HepG2 (cell line): ENCODE measurements at regions not wholly inside any gene's neighbourhood (a gene's known extent, or its start where the extent isn't known, plus 50 kb on each side); places are given as distances from the start of the nearest gene placed in this dataset.

Experiments used
- ATAC-seq: fragments of 200-7000 bp; cut with Tn5 transposase; 3 replicates; pipeline ENCODE4 v1.9.1; 2020; ENCODE audit warnings: mild to moderate bottlenecking, moderate library complexity
- BruUV-seq: library from RNA; stranded (reverse); fragments of 400-500 nt; replicated peaks from 2 replicates; lab custom pipeline; 2021; lab: Mats Ljungman, UMichigan
- CTCF ChIA-PET: fragments of 300-600 bp; formaldehyde crosslinking; extraction: SDS; loops from one replicate; lab custom pipeline; 2021; ENCODE audit warnings: low total read pairs, inconsistent platforms, low intra/inter-chr PET ratio; lab: Yijun Ruan, JAX
- POLR2A ChIA-PET: fragments of 350-600 bp; sonication (Branson Sonifier 250); formaldehyde crosslinking; loops from one replicate; lab custom pipeline; 2020; ENCODE audit warnings: antibody characterized with exemption, inconsistent platforms; lab: Yijun Ruan, JAX
- DNase-seq: peaks from one replicate; pipeline ENCODE4 v3.0.0-alpha.2; 2015; ENCODE audit warnings: low spot score
- FAIRE-seq: peaks from 3 replicates; lab custom pipeline; 2011; peaks lifted over from hg19 to GRCh38; lab: Jason Lieb, UNC
- H2AFZ ChIP-seq: one replicate; pipeline ENCODE4 v1.6.1; 2011; ENCODE audit warnings: low read length, inconsistent platforms
- H3K27ac ChIP-seq: fragments of 300-600 bp; 3 replicates; pipeline ENCODE4 v1.8.0; 2011; ENCODE audit warnings: mixed run types, mild to moderate bottlenecking, mixed read lengths, low read length, inconsistent platforms; ENCODE audit not compliant: insufficient read depth; ENCODE audit errors: extremely low read length
- H3K27me3 ChIP-seq, 2 experiments: fragments of 200-600 bp in 1 of 2; 2 replicates in 1 of 2; 3 replicates in 1 of 2; pipeline versions ENCODE4 v1.6.0 to v1.8.0; 2011; ENCODE audit warnings: low read length in 2 of 2, mild to moderate bottlenecking in 2 of 2, moderate library complexity in 2 of 2, inconsistent platforms in 1 of 2; ENCODE audit not compliant: insufficient read depth in 2 of 2, control insufficient read depth in 1 of 2
- H3K36me3 ChIP-seq, 2 experiments: fragments of 200-600 bp in 1 of 2; replicated peaks in 1 of 2; 2 replicates in 1 of 2; 3 replicates in 1 of 2; pipeline versions ENCODE4 v1.5.1 to v1.8.0; 2011; ENCODE audit warnings: low read length in 2 of 2, inconsistent platforms in 1 of 2; ENCODE audit not compliant: insufficient read depth in 2 of 2, control insufficient read depth in 1 of 2
- H3K4me1 ChIP-seq: 2 replicates; pipeline ENCODE4 v1.5.1; 2012; ENCODE audit warnings: low read length, inconsistent platforms; ENCODE audit not compliant: insufficient read depth
- H3K4me2 ChIP-seq: 2 replicates; pipeline ENCODE4 v1.6.0; 2011; ENCODE audit warnings: low read depth, low read length, inconsistent platforms
- H3K4me3 ChIP-seq, 3 experiments: fragments of 200-600 bp in 1 of 3; sonication (generic), shearing (Covaris generic) in 1 of 3; replicated peaks in 1 of 3; 2 replicates each; pipeline ENCODE4 v1.5.1; 2011 to 2016; ENCODE audit warnings: low read length in 3 of 3, inconsistent platforms in 2 of 3, low read depth in 2 of 3, mild to moderate bottlenecking in 2 of 3, control low read depth in 1 of 3, mixed read lengths in 1 of 3; ENCODE audit not compliant: insufficient read depth in 1 of 3
- H3K79me2 ChIP-seq: one replicate; pipeline ENCODE4 v1.6.1; 2011; ENCODE audit warnings: low read length, inconsistent platforms; ENCODE audit not compliant: insufficient read depth
- H3K9ac ChIP-seq: 2 replicates; pipeline ENCODE4 v1.6.0; 2011; ENCODE audit warnings: mild to moderate bottlenecking, low read depth, low read length, inconsistent platforms; ENCODE audit not compliant: insufficient read depth
- H3K9me3 ChIP-seq: 2 replicates; pipeline ENCODE4 v1.5.1; 2012; ENCODE audit warnings: mild to moderate bottlenecking, low read length
- H4K20me1 ChIP-seq: 2 replicates; pipeline ENCODE4 v1.6.0; 2011; ENCODE audit warnings: inconsistent platforms, mild to moderate bottlenecking, low read length, moderate library complexity; ENCODE audit not compliant: insufficient read depth
- CEBPG ChIP-seq: IDR thresholded peaks from 2 replicates; pipeline ENCODE4 v1.6.1; 2016
- ISX ChIP-seq: sonication (generic); formaldehyde crosslinking; conservative IDR thresholded peaks from 2 replicates; pipeline ENCODE4 v1.5.0; 2020; ENCODE audit warnings: missing genetic modification reagents
- MAFF ChIP-seq: IDR thresholded peaks from 2 replicates; pipeline ENCODE4 v1.6.1; 2011; ENCODE audit warnings: low read depth, low read length, improper control_type of control experiment
- MAFK ChIP-seq, 2 experiments: IDR thresholded peaks in 1 of 2; conservative IDR thresholded peaks in 1 of 2; 2 replicates each; pipeline ENCODE4 v1.6.1; 2011; ENCODE audit warnings: improper control_type of control experiment in 2 of 2, low read length in 2 of 2
- MLLT10 ChIP-seq: sonication (generic); formaldehyde crosslinking; IDR thresholded peaks from 2 replicates; pipeline ENCODE4 v1.4.0; 2020; ENCODE audit warnings: missing genetic modification reagents
- NPAS2 ChIP-seq: sonication (generic); formaldehyde crosslinking; IDR thresholded peaks from 2 replicates; pipeline ENCODE4 v1.8.0; 2022; ENCODE audit warnings: mild to moderate bottlenecking, missing genetic modification reagents, borderline replicate concordance
- POLR2G ChIP-seq: fragments of 200-400 bp; formaldehyde crosslinking; IDR thresholded peaks from 2 replicates; pipeline ENCODE4 v1.6.1; 2018; ENCODE audit warnings: mild to moderate bottlenecking, low read depth, low read length, moderate library complexity
- STAT5B ChIP-seq: sonication (generic); formaldehyde crosslinking; IDR thresholded peaks from 2 replicates; pipeline ENCODE4 v1.4.0; 2020; ENCODE audit warnings: missing genetic modification reagents
- THAP11 ChIP-seq: IDR thresholded peaks from 2 replicates; pipeline ENCODE4 v1.6.1; 2016; ENCODE audit warnings: missing biosample characterization, missing genetic modification reagents
- ZBTB7B ChIP-seq: sonication (generic); formaldehyde crosslinking; IDR thresholded peaks from 2 replicates; pipeline ENCODE4 v1.4.0; 2020; ENCODE audit warnings: missing genetic modification reagents
- ZFP1 ChIP-seq: IDR thresholded peaks from 2 replicates; pipeline ENCODE4 v1.6.1; 2016
- ZNF510 ChIP-seq: sonication (generic); formaldehyde crosslinking; IDR thresholded peaks from 2 replicates; pipeline ENCODE4 v1.4.0; 2020; ENCODE audit warnings: low read depth, mild to moderate bottlenecking, missing genetic modification reagents
- ZNF558 ChIP-seq: sonication (generic); formaldehyde crosslinking; IDR thresholded peaks from 2 replicates; pipeline ENCODE4 v1.9.0; 2022; ENCODE audit warnings: mild to moderate bottlenecking, missing genetic modification reagents, borderline replicate concordance
- ZNF775 ChIP-seq: sonication (generic); formaldehyde crosslinking; IDR thresholded peaks from 2 replicates; pipeline ENCODE4 v1.4.0; 2020; ENCODE audit warnings: missing genetic modification reagents, mild to moderate bottlenecking, moderate library complexity, borderline replicate concordance
- ZNF83 ChIP-seq: sonication (generic); formaldehyde crosslinking; IDR thresholded peaks from 2 replicates; pipeline ENCODE4 v1.4.0; 2020; ENCODE audit warnings: missing genetic modification reagents, mild to moderate bottlenecking, borderline replicate concordance
- WGBS: methylation state at CpG from one replicate; pipeline ENCODE4 v1.1.6; 2017; ENCODE audit warnings: low lambda C conversion rate; 5-methylcytosine and 5-hydroxymethylcytosine counted together
- in situ Hi-C: cut with HindIII; loops from 2 replicates; pipeline ENCODE4 v1.10.0; 2017; ENCODE audit warnings: low pct_unique_long_range_greater_than_20kb; ENCODE audit not compliant: extremely low pct_ligation_motif_present
- intact Hi-C: fragments of 100-400 bp; cut with micrococcal nuclease; formaldehyde crosslinking; loops from one replicate; pipeline ENCODE4 v1.10.0; 2022; ENCODE audit not compliant: unreplicated experiment
- TF ChIP-seq, protein P1 (sequence below): sonication (generic); formaldehyde crosslinking; IDR thresholded peaks from 2 replicates; pipeline ENCODE4 v1.4.0; 2020; ENCODE audit warnings: mild to moderate bottlenecking, missing genetic modification reagents
- TF ChIP-seq, protein P2 (sequence below): sonication (generic); formaldehyde crosslinking; IDR thresholded peaks from 2 replicates; pipeline ENCODE4 v1.5.1; 2020; ENCODE audit warnings: missing genetic modification reagents, mild to moderate bottlenecking, borderline replicate concordance
- TF ChIP-seq, protein P3 (sequence below): sonication (generic); formaldehyde crosslinking; IDR thresholded peaks from 2 replicates; pipeline ENCODE4 v1.5.0; 2020; ENCODE audit warnings: missing genetic modification reagents, mild to moderate bottlenecking, borderline replicate concordance

DNA sequence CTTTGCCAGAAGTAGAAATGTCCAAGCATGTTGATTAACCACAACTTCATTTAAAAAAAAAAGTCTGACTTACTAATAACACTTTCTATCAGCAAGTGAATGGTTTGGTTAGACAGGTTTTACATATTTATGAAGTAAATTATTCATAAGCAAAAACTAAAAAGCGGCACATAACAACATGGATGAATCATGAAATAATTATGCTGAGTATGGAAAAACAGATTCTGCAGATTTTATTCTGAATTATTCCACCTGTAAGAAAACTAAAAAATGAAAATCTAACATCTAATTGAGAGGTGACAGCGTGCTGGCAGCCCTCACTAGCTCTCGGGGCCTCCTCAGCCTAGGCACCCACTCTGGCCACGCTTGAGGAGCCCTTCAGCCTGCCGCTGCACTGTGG lies 173.5 kb downstream of the ADAM29 start:
- ChIA-PET POLR2A (no interaction called here), CTCF (no interaction called here)
- Histone ChIP-seq H3K9me3 (peaks cover 85% of the 10 kb centered on the region), H3K27ac (no peak overlapping the region), H3K79me2 (no peaks in the 10 kb centered on the region), H3K27me3 (no peaks in the 10 kb centered on the region), H3K4me3 (no peak overlapping the region), H2AFZ (no peak overlapping the region), H3K36me3 (no peaks in the 10 kb centered on the region), H4K20me1 (no peaks in the 10 kb centered on the region), H3K4me1 (no peaks in the 10 kb centered on the region), H3K4me2 (no peak overlapping the region), H3K9ac (no peak overlapping the region)
- no peak for DNase-seq
- no TSS peak for BruUV-seq
- TF ChIP-seq THAP11 (CRISPR knock-in tag): no peak
- TF ChIP-seq ZNF775 (CRISPR knock-in tag): no peak
- peak; percentile 60 to 84; a peak in 3 of 4 replicates for TF ChIP-seq MAFK (conservative IDR thresholded peaks at IDR 0.05 in 1 of 2, IDR thresholded peaks at IDR 0.05 in 1 of 2; ENCODE audit: low read length in 2 of 2)
- TF ChIP-seq, protein P1, sequence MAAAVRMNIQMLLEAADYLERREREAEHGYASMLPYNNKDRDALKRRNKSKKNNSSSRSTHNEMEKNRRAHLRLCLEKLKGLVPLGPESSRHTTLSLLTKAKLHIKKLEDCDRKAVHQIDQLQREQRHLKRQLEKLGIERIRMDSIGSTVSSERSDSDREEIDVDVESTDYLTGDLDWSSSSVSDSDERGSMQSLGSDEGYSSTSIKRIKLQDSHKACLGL (CRISPR knock-in tag): no peak
- peak; percentile 73 for TF ChIP-seq MAFF
- no peak for TF ChIP-seq ZBTB7B
- TF ChIP-seq ZFP1 (CRISPR knock-in tag): no peak
- no peak for TF ChIP-seq POLR2G
- WGBS: 15% methylated on average over 5 of the region's 5 CpGs
- intact Hi-C loops (no loop called here), in situ Hi-C loops (no loop called here)
- FAIRE-seq: no peak
- no peak for ATAC-seq

DNA sequence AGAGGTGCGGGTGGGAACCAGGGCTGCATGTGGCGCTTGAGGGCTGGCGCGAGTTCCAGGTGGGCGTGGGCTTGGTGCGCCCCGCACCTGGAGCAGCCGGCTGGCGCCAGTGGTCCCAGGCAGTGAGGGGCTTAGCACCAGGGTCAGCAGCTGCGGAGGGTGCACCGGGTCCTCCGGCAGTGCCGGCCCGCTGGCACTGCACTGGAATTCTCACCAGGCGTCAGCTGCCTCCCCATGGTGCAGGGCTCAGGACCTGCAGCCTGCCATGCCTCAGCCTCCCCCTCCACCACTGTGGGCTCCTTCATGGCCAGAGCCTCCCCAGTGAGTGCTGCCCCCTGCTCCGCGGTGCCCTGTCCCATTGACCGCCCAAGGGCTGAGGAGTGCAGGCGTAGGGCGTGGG lies 174.0 kb downstream of the ADAM29 start:
- Histone ChIP-seq H2AFZ (no peak overlapping the region), H3K9me3 (peaks cover 85% of the 10 kb centered on the region), H3K36me3 (no peaks in the 10 kb centered on the region), H3K27me3 (no peaks in the 10 kb centered on the region), H3K27ac (no peak overlapping the region), H3K4me2 (no peak overlapping the region), H3K9ac (no peak overlapping the region), H4K20me1 (no peaks in the 10 kb centered on the region), H3K4me3 (no peak overlapping the region), H3K79me2 (no peaks in the 10 kb centered on the region), H3K4me1 (no peaks in the 10 kb centered on the region)
- 80% methylated on average over 3 of the region's 20 CpGs for WGBS
- DNase-seq (no peak), FAIRE-seq (no peak), ATAC-seq (no peak)
- ChIA-PET POLR2A (no interaction called here), CTCF (no interaction called here)
- BruUV-seq: no TSS peak
- intact Hi-C loops (no loop called here), in situ Hi-C loops (no loop called here)
- no peak for TF ChIP-seq ZNF510 (CRISPR knock-in tag)
- no peak for TF ChIP-seq ZNF558 (CRISPR knock-in tag)
- TF ChIP-seq, protein P2, sequence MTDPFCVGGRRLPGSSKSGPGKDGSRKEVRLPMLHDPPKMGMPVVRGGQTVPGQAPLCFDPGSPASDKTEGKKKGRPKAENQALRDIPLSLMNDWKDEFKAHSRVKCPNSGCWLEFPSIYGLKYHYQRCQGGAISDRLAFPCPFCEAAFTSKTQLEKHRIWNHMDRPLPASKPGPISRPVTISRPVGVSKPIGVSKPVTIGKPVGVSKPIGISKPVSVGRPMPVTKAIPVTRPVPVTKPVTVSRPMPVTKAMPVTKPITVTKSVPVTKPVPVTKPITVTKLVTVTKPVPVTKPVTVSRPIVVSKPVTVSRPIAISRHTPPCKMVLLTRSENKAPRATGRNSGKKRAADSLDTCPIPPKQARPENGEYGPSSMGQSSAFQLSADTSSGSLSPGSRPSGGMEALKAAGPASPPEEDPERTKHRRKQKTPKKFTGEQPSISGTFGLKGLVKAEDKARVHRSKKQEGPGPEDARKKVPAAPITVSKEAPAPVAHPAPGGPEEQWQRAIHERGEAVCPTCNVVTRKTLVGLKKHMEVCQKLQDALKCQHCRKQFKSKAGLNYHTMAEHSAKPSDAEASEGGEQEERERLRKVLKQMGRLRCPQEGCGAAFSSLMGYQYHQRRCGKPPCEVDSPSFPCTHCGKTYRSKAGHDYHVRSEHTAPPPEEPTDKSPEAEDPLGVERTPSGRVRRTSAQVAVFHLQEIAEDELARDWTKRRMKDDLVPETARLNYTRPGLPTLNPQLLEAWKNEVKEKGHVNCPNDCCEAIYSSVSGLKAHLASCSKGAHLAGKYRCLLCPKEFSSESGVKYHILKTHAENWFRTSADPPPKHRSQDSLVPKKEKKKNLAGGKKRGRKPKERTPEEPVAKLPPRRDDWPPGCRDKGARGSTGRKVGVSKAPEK (CRISPR knock-in tag): no peak
- TF ChIP-seq ISX (CRISPR knock-in tag): no peak
- no peak for TF ChIP-seq CEBPG (CRISPR knock-in tag)
- TF ChIP-seq NPAS2 (CRISPR knock-in tag): no peak
- TF ChIP-seq MLLT10 (CRISPR knock-in tag): no peak
- TF ChIP-seq STAT5B (CRISPR knock-in tag): no peak
- TF ChIP-seq ZNF83 (CRISPR knock-in tag): no peak
- TF ChIP-seq, protein P3, sequence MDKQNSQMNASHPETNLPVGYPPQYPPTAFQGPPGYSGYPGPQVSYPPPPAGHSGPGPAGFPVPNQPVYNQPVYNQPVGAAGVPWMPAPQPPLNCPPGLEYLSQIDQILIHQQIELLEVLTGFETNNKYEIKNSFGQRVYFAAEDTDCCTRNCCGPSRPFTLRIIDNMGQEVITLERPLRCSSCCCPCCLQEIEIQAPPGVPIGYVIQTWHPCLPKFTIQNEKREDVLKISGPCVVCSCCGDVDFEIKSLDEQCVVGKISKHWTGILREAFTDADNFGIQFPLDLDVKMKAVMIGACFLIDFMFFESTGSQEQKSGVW (CRISPR knock-in tag): no peak
